Fibroblast of pulmonary artery (primary cell): ENCODE measurements at regions not wholly inside any gene's neighbourhood (a gene's known extent, or its start where the extent isn't known, plus 50 kb on each side); places are given as distances from the start of the nearest gene placed in this dataset.
A peak's percentile ranks its signal among the peaks of the same experiment; 100 is the strongest.

Experiments
- DNase-seq: peaks from one replicate; pipeline ENCODE4 v3.0.0-alpha.2; 2010; ENCODE audit warnings: low read depth
- H3K4me3 ChIP-seq: replicated peaks from 2 replicates; pipeline ENCODE4 v1.5.1; 2011; ENCODE audit warnings: low read depth, mild to moderate bottlenecking, control low read depth, low read length, moderate library complexity
- TF ChIP-seq, protein P1 (sequence below): IDR thresholded peaks from 2 replicates; pipeline ENCODE4 v1.5.1; 2011; ENCODE audit warnings: mild to moderate bottlenecking, control low read depth, low read length, inconsistent platforms; ENCODE audit errors: missing control alignments

DNA sequence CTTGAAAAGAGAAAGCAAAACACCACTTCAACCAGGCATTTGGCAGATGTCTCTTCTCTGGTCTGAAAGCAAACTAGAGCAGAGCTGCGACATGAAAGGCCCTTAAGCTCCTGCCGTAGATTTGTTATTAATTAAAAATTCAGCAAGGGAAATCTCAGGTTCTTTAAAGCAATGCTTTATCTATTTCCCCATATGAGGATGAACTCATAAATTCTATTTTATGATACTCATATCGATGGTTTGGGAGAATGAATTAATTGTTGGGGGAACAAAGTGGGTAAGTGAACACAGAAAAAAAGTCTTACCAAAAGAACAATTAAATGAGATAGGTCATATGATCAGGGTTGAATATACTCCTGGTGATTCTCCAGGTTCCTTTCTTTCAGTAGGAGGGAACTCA, 464.7 kb upstream of the SLC35B3 start:
- no peak overlapping the region for H3K4me3 ChIP-seq
- DNase-seq, result no peak
- TF ChIP-seq, protein P1, sequence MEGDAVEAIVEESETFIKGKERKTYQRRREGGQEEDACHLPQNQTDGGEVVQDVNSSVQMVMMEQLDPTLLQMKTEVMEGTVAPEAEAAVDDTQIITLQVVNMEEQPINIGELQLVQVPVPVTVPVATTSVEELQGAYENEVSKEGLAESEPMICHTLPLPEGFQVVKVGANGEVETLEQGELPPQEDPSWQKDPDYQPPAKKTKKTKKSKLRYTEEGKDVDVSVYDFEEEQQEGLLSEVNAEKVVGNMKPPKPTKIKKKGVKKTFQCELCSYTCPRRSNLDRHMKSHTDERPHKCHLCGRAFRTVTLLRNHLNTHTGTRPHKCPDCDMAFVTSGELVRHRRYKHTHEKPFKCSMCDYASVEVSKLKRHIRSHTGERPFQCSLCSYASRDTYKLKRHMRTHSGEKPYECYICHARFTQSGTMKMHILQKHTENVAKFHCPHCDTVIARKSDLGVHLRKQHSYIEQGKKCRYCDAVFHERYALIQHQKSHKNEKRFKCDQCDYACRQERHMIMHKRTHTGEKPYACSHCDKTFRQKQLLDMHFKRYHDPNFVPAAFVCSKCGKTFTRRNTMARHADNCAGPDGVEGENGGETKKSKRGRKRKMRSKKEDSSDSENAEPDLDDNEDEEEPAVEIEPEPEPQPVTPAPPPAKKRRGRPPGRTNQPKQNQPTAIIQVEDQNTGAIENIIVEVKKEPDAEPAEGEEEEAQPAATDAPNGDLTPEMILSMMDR, result no peak

- H3K4me3 ChIP-seq, result no peak overlapping the region
- TF ChIP-seq, protein P1, result no peak
- DNase-seq, result no peak
These were observed 454.2 kb upstream of the SLC35B3 start for GRCh38 chr6:8889514-8889913.

GRCh38 chr6:8888468-8888867, 453.1 kb upstream of the SLC35B3 start:
- H3K4me3 ChIP-seq, result no peak overlapping the region
- no peak for DNase-seq
- TF ChIP-seq, protein P1, result peak; percentile 11

- TF ChIP-seq, protein P1, result no peak
- H3K4me3 ChIP-seq, result no peak overlapping the region
- DNase-seq, result no peak
These were observed 446.3 kb upstream of the SLC35B3 start for GRCh38 chr6:8881663-8882062.

DNA sequence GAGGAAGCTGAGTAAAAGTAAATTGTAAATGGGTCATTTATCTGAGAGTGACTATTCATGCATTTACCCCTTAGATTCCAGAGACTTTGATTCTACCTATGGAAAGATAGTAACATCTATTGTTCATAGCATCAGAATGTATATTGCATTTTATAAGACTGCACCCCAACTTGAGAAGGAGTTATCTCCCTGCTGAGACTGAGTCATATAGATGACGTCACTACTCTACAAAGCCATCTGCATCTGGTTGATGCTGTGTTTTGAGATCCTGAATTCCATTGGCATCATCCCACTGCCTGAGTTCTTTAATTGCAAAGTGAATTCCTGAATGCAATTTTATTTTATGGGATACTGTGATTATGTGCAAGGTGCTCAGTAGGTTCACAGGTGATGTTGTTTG, 444.0 kb upstream of the SLC35B3 start:
- TF ChIP-seq, protein P1, result no peak
- no peak overlapping the region for H3K4me3 ChIP-seq
- no peak for DNase-seq

DNA sequence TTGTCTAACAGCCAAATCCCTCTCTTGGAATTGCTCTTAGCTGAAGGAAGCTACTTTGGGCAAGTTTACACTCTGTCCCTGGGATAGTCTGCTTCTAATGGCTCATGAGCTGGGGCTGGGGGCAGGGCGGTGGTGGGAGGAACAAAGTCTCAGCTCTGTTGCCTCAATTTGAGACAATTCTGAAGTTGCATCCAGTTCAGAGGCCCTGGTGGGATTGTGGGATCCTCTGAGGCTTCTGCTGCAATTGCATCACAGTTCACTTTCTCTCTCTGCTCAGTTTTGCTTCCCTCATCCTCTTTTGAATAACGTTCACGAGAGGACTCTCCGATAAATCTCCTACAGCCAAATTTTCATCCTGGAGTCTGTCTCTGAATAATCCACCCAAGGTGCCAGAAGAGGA, 440.6 kb upstream of the SLC35B3 start:
- no peak overlapping the region for H3K4me3 ChIP-seq
- TF ChIP-seq, protein P1, result no peak
- no peak for DNase-seq

DNA sequence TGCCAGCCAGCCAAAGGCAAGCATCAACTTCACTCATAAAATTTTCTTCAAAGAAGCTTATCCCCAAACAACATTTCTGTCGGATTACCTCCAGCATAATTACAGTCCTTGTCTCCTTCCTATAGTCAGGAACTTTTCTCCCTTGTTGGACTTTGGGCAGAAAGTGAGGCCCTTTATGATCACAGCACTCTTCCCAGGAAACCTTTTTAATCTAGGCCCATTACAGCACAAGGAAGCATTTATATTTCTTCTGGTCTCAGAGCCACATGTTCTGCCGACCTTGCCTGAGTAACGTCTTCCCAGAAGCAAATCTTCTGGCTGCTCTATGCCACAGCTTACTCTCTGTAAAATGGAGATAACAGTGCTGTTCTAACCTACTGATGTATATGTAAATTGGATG, 437.2 kb upstream of the SLC35B3 start:
- no peak for DNase-seq
- TF ChIP-seq, protein P1, result no peak
- H3K4me3 ChIP-seq, result no peak overlapping the region
